ENCODE measurements at regions not wholly inside any gene's neighbourhood (a gene's known extent, or its start where the extent isn't known, plus 50 kb on each side); places are given as distances from the start of the nearest gene placed in this dataset.

GRCh38 chr11:38900211-38900610 is 2302.2 kb upstream of the RAG2 start:
- TF ChIP-seq POLR2A (IDR thresholded peaks at IDR 0.05; ENCODE audit: low read depth, low read length): no peak
- TF ChIP-seq POLR2AphosphoS5 (IDR thresholded peaks at IDR 0.05; ENCODE audit: low read depth, low read length): no peak
